WTC11 (cell line): ENCODE measurements at regions not wholly inside any gene's neighbourhood (a gene's known extent, or its start where the extent isn't known, plus 50 kb on each side); places are given as distances from the start of the nearest gene placed in this dataset.

Experiments used
- ATAC-seq: fragments of 200-7000 bp; cut with Tn5 transposase; 2 replicates; pipeline ENCODE4 v1.10.0; 2021; ENCODE audit warnings: mild to moderate bottlenecking, moderate library complexity
- CTCF ChIA-PET: fragments of 300-600 bp; sonication (Branson Sonifier 250); formaldehyde crosslinking; loops from one replicate; lab custom pipeline; 2021; ENCODE audit warnings: antibody characterized with exemption; lab: Charles Lee
- POLR2A ChIA-PET: fragments of 350-600 bp; sonication (Branson Sonifier 250); formaldehyde crosslinking; loops from one replicate; lab custom pipeline; 2021; ENCODE audit warnings: antibody characterized with exemption; lab: Charles Lee
- DNase-seq: peaks from one replicate; pipeline ENCODE4 v3.0.0; 2021; ENCODE audit warnings: low spot score
- H3K27ac Mint-ChIP-seq: 2 replicates; pipeline ENCODE4 v1.8.0; 2021; ENCODE audit warnings: mixed read lengths
- H3K27me3 Mint-ChIP-seq: 2 replicates; pipeline ENCODE4 v1.8.0; 2021; ENCODE audit warnings: low read depth, mild to moderate bottlenecking, moderate library complexity, mixed read lengths
- H3K36me3 Mint-ChIP-seq: 2 replicates; pipeline ENCODE4 v1.8.0; 2021; ENCODE audit warnings: mixed read lengths
- H3K4me1 Mint-ChIP-seq: 2 replicates; pipeline ENCODE4 v1.8.0; 2022; ENCODE audit warnings: mixed read lengths
- H3K4me3 Mint-ChIP-seq: 2 replicates; pipeline ENCODE4 v1.8.0; 2021; ENCODE audit warnings: mild to moderate bottlenecking, moderate library complexity, mixed read lengths
- H3K9me3 Mint-ChIP-seq: 2 replicates; pipeline ENCODE4 v1.8.0; 2021; ENCODE audit warnings: mixed read lengths
- CTCF ChIP-seq: fragments of 200-600 bp; IDR thresholded peaks from 2 replicates; pipeline ENCODE4 v1.8.0; 2022; ENCODE audit warnings: antibody characterized with exemption
- ELF4 ChIP-seq: sonication (generic); formaldehyde crosslinking; IDR thresholded peaks from 2 replicates; pipeline ENCODE4 v1.8.1; 2022; ENCODE audit warnings: low read depth, mild to moderate bottlenecking, moderate library complexity, missing genetic modification reagents
- ERG ChIP-seq: fragments of 250-450 bp; sonication (Bioruptor Pico); IDR thresholded peaks from 2 replicates; pipeline ENCODE4 v1.8.0; 2021; ENCODE audit warnings: mild to moderate bottlenecking
- KAT7 ChIP-seq: sonication (generic); formaldehyde crosslinking; IDR thresholded peaks from 2 replicates; pipeline ENCODE4 v1.8.1; 2023; ENCODE audit warnings: missing genetic modification reagents, mild to moderate bottlenecking, borderline replicate concordance
- MAX ChIP-seq: sonication (generic); formaldehyde crosslinking; IDR thresholded peaks from 2 replicates; pipeline ENCODE4 v1.8.0; 2022; ENCODE audit warnings: mild to moderate bottlenecking, missing genetic modification reagents
- MLX ChIP-seq: sonication (generic); formaldehyde crosslinking; IDR thresholded peaks from 2 replicates; pipeline ENCODE4 v1.8.1; 2023; ENCODE audit warnings: mild to moderate bottlenecking, missing genetic modification reagents, moderate library complexity
- NFATC4 ChIP-seq: fragments of 250-450 bp; sonication (Bioruptor Pico); IDR thresholded peaks from 2 replicates; pipeline ENCODE4 v1.9.0; 2021; ENCODE audit warnings: mild to moderate bottlenecking
- RELA ChIP-seq: sonication (generic); formaldehyde crosslinking; IDR thresholded peaks from 2 replicates; pipeline ENCODE4 v1.8.1; 2022; ENCODE audit warnings: missing genetic modification reagents, mild to moderate bottlenecking, borderline replicate concordance
- USF1 ChIP-seq: sonication (generic); formaldehyde crosslinking; IDR thresholded peaks from 2 replicates; pipeline ENCODE4 v1.8.0; 2022; ENCODE audit warnings: mild to moderate bottlenecking, missing genetic modification reagents
- ZNF232 ChIP-seq: sonication (generic); formaldehyde crosslinking; IDR thresholded peaks from 2 replicates; pipeline ENCODE4 v1.8.0; 2022; ENCODE audit warnings: mild to moderate bottlenecking, missing genetic modification reagents
- ZNF416 ChIP-seq: fragments of 250-450 bp; sonication (Bioruptor Pico); IDR thresholded peaks from 2 replicates; pipeline ENCODE4 v1.9.0; 2021; ENCODE audit warnings: mild to moderate bottlenecking, inconsistent platforms

GRCh38 chr9:101792475-101792874, 54.0 kb upstream of the GRIN3A start:
- no peaks in the 10 kb centered on the region for H3K4me1 Mint-ChIP-seq
- POLR2A ChIA-PET = no interaction called here
- ATAC-seq (no peak), DNase-seq (no peak)
- no peaks in the 10 kb centered on the region for H3K9me3 Mint-ChIP-seq
- no peak overlapping the region for H3K4me3 Mint-ChIP-seq
- TF ChIP-seq USF1 = no peak
- H3K27me3 Mint-ChIP-seq = no peaks in the 10 kb centered on the region
- H3K36me3 Mint-ChIP-seq = no peaks in the 10 kb centered on the region
- CTCF ChIA-PET = interaction anchor here (1.0 to 1.6 kb wide), 6 partner anchors 8 to 459 kb away, joined by 3 to 8 read pairs (median 3); partner anchors contain the start of gene GRIN3A
- H3K27ac Mint-ChIP-seq = no peak overlapping the region

GRCh38 chr9:101791938-101792337, 53.5 kb upstream of the GRIN3A start:
- H3K4me1 Mint-ChIP-seq = no peaks in the 10 kb centered on the region
- ChIA-PET CTCF (interaction anchor here (1.0 to 1.6 kb wide), 6 partner anchors 9 to 459 kb away, joined by 3 to 8 read pairs (median 3); partner anchors contain the start of gene GRIN3A), POLR2A (no interaction called here)
- H3K27me3 Mint-ChIP-seq = no peaks in the 10 kb centered on the region
- no peak for TF ChIP-seq ELF4 (CRISPR knock-in tag)
- TF ChIP-seq MAX (CRISPR knock-in tag) = no peak
- TF ChIP-seq ERG (CRISPR knock-in tag) = no peak
- no peak for TF ChIP-seq RELA (CRISPR knock-in tag)
- TF ChIP-seq CTCF = peak; percentile 54
- no peak overlapping the region for H3K27ac Mint-ChIP-seq
- DNase-seq (peak; percentile 75), ATAC-seq (peak; percentile 100)
- no peak overlapping the region for H3K4me3 Mint-ChIP-seq
- no peaks in the 10 kb centered on the region for H3K9me3 Mint-ChIP-seq
- no peaks in the 10 kb centered on the region for H3K36me3 Mint-ChIP-seq

- ATAC-seq (no peak), DNase-seq (no peak)
- H3K27ac Mint-ChIP-seq = no peak overlapping the region
- no peaks in the 10 kb centered on the region for H3K27me3 Mint-ChIP-seq
- TF ChIP-seq KAT7 (no peak), ZNF232 (CRISPR knock-in tag) (no peak), MLX (CRISPR knock-in tag) (no peak), NFATC4 (no peak), ZNF416 (CRISPR knock-in tag) (no peak)
- no peaks in the 10 kb centered on the region for H3K36me3 Mint-ChIP-seq
- H3K4me1 Mint-ChIP-seq = no peaks in the 10 kb centered on the region
- no peak overlapping the region for H3K4me3 Mint-ChIP-seq
- ChIA-PET POLR2A (no interaction called here), CTCF (interaction anchor here (1.0 to 1.6 kb wide), 6 partner anchors 9 to 460 kb away, joined by 3 to 8 read pairs (median 3); partner anchors contain the start of gene GRIN3A)
- H3K9me3 Mint-ChIP-seq = no peaks in the 10 kb centered on the region
Observed at GRCh38 chr9:101791533-101791932, 53.1 kb upstream of the GRIN3A start.
